Liver (tissue), 8 donors: ENCODE measurements at regions not wholly inside any gene's neighbourhood (a gene's known extent, or its start where the extent isn't known, plus 50 kb on each side); places are given as distances from the start of the nearest gene placed in this dataset.

ENCODE experiments used
- DNase-seq: peaks from one replicate; pipeline ENCODE4 v3.0.0-alpha.2; 2017; ENCODE audit warnings: low spot score
- H3K27ac ChIP-seq, 2 donors: one replicate each; pipeline ENCODE4 v1.7.0; 2013; ENCODE audit warnings: inconsistent platforms in 2 of 2, low read length in 2 of 2, control low read depth in 1 of 2, low read depth in 1 of 2, mild to moderate bottlenecking in 1 of 2
- H3K27me3 ChIP-seq, 4 donors: one replicate each; pipeline versions ENCODE4 v1.6.1 to v1.7.0; 2013; ENCODE audit warnings: low read length in 3 of 4, inconsistent platforms in 1 of 4, mild to moderate bottlenecking in 1 of 4, moderate library complexity in 1 of 4; ENCODE audit not compliant: control insufficient read depth in 4 of 4, insufficient read depth in 4 of 4
- H3K36me3 ChIP-seq, 4 donors: one replicate each; pipeline versions ENCODE4 v1.6.1 to v1.7.0; 2013; ENCODE audit warnings: low read length in 3 of 4, mild to moderate bottlenecking in 3 of 4, low read depth in 1 of 4, moderate library complexity in 1 of 4; ENCODE audit not compliant: control insufficient read depth in 4 of 4, insufficient read depth in 3 of 4
- H3K4me1 ChIP-seq, 4 donors: one replicate each; pipeline versions ENCODE4 v1.6.1 to v1.7.0; 2013; ENCODE audit warnings: low read length in 3 of 4, mild to moderate bottlenecking in 3 of 4, moderate library complexity in 1 of 4; ENCODE audit not compliant: control insufficient read depth in 4 of 4, insufficient read depth in 4 of 4
- H3K4me3 ChIP-seq, 3 donors: one replicate each; pipeline versions ENCODE4 v1.6.1 to v1.7.0; 2013; ENCODE audit warnings: low read length in 3 of 3, control low read depth in 1 of 3, low read depth in 1 of 3, mild to moderate bottlenecking in 1 of 3
- H3K9ac ChIP-seq, 2 donors: one replicate each; pipeline ENCODE4 v1.7.0; 2013; ENCODE audit warnings: low read length in 2 of 2, mild to moderate bottlenecking in 2 of 2, moderate library complexity in 2 of 2, control low read depth in 1 of 2, low read depth in 1 of 2
- H3K9me3 ChIP-seq, 4 donors: one replicate each; pipeline versions ENCODE4 v1.6.1 to v1.7.0; 2013; ENCODE audit warnings: low read length in 3 of 4; ENCODE audit not compliant: control insufficient read depth in 4 of 4
- CTCF ChIP-seq: fragments of 150-350 bp; IDR thresholded peaks from 2 replicates; pipeline ENCODE4 v1.5.1; 2017; ENCODE audit warnings: improper control_type of control experiment, low read depth, low read length; ENCODE audit not compliant: missing input control
- EGR1 ChIP-seq, 2 donors: IDR thresholded peaks; 2 replicates each; pipeline ENCODE4 v1.6.1; 2016 to 2018; ENCODE audit warnings: antibody characterized with exemption in 2 of 2, low read depth in 2 of 2
- FOXA1 ChIP-seq: IDR thresholded peaks from 2 replicates; pipeline ENCODE4 v1.6.1; 2016; ENCODE audit warnings: antibody characterized with exemption
- FOXA2 ChIP-seq: IDR thresholded peaks from 2 replicates; pipeline ENCODE4 v1.6.1; 2016; ENCODE audit warnings: antibody characterized with exemption
- GABPA ChIP-seq, 2 donors: IDR thresholded peaks in 1 of 2; conservative IDR thresholded peaks in 1 of 2; 2 replicates each; pipeline ENCODE4 v1.6.1; 2016; ENCODE audit warnings: antibody characterized with exemption in 2 of 2, mild to moderate bottlenecking in 1 of 2, moderate library complexity in 1 of 2
- HNF4A ChIP-seq, 2 donors: conservative IDR thresholded peaks; 2 replicates each; pipeline ENCODE4 v1.6.1; 2016; ENCODE audit warnings: antibody characterized with exemption in 2 of 2, mild to moderate bottlenecking in 2 of 2
- HNF4G ChIP-seq: IDR thresholded peaks from 2 replicates; pipeline ENCODE4 v1.6.1; 2016; ENCODE audit warnings: antibody characterized with exemption
- MAX ChIP-seq: IDR thresholded peaks from 2 replicates; pipeline ENCODE4 v1.6.1; 2016; ENCODE audit warnings: antibody characterized with exemption
- NR2F2 ChIP-seq: IDR thresholded peaks from 2 replicates; pipeline ENCODE4 v1.6.1; 2016; ENCODE audit warnings: antibody characterized with exemption
- RAD21 ChIP-seq, 2 donors: IDR thresholded peaks; 2 replicates each; pipeline ENCODE4 v1.6.1; 2016; ENCODE audit warnings: antibody characterized with exemption in 2 of 2, mild to moderate bottlenecking in 2 of 2
- RXRA ChIP-seq, 2 donors: IDR thresholded peaks; 2 replicates each; pipeline ENCODE4 v1.6.1; 2017 to 2018; ENCODE audit warnings: antibody characterized with exemption in 2 of 2, mild to moderate bottlenecking in 1 of 2
- SP1 ChIP-seq: IDR thresholded peaks from 2 replicates; pipeline ENCODE4 v1.6.1; 2018; ENCODE audit warnings: antibody characterized with exemption, mild to moderate bottlenecking
- TAF1 ChIP-seq: conservative IDR thresholded peaks from 2 replicates; pipeline ENCODE4 v1.6.1; 2016; ENCODE audit warnings: antibody characterized with exemption, mild to moderate bottlenecking
- YY1 ChIP-seq: IDR thresholded peaks from 2 replicates; pipeline ENCODE4 v1.6.1; 2016; ENCODE audit warnings: antibody characterized with exemption, mild to moderate bottlenecking
- WGBS: extraction: QIAGEN DNeasy Blood & Tissue Kit; methylation state at CpG from one replicate; pipeline ENCODE4 v1.1.7; 2013; 5-methylcytosine and 5-hydroxymethylcytosine counted together
- TF ChIP-seq, protein P1 (sequence below): IDR thresholded peaks from 2 replicates; pipeline ENCODE4 v1.6.1; 2016; ENCODE audit warnings: antibody characterized with exemption, mild to moderate bottlenecking
- donor health status: healthy.
- donor health status: healthy.
- donor health status: healthy.
- donor health status: healthy.
- donor health status: healthy.

DNA sequence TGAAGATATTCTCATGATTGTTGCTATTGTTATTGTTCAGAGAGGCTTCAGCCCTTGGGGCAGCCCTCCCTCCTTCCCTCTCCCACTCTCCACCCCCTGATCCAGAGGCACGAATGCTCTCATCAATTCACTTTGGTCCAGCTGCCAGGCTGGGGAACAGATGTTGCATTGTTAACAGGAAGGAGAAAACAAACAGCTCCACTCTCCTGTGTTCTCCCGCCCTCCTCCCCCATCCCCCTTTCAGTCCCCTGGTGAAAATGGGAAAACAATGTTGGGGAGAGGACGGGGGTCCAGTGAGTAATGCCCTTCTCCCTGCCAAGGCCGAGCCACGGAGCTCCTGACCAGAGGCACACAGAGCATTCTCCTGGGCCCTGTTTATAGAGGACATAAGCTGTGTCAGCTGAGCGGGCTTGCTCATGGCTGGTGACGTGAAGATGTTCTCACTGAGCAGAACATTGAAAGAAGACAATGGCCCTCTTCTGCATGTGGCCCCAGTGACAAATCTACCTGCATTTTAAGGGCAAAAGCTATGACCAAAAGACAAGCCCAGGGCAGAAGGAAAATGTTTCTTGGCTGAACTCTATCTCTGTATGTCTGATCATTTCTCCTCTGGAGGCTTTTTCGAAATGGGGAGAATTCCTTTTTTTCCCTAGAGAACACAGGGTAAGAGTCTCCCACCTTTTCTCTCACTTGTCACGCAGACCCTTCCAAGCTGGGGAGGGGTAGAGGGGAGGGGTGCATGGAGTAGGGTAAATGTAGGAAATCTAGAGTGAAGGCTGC lies 111.7 kb downstream of the GLUL start (continued):
- TF ChIP-seq CTCF: no peak

DNA sequence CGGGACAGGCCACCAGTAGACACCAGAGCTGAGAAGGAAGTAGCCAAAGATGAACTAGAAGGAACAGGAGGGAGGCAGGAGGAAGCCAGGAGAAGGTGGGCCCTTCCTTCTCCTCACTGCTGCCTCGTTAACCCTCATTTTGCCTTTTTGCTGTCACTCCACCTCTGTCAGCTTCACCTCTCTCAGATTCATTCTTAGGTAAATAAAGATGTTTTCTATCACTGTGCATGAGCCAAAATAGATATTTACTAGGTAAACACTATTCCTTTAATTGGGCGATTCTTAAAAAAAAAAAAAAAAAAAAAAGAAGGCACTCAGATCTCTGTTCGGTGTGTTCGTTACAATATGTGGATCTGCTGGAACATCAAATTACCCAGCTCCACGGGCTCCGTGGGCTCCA lies 112.3 kb downstream of the GLUL start:
- WGBS: 50% methylated on average over 7 of the region's 7 CpGs
- Histone ChIP-seq H3K36me3 (no peaks in the 10 kb centered on the region), H3K4me3 (no peak overlapping the region), H3K27me3 (no peaks in the 10 kb centered on the region), H3K9ac (no peak overlapping the region), H3K9me3 (no peaks in the 10 kb centered on the region), H3K4me1 (peaks cover 0 to 14% (median 4%) of the 10 kb centered on the region in 4 donors), H3K27ac (no peak overlapping the region)
- TF ChIP-seq FOXA1 (peak; percentile 21), RAD21 (IDR thresholded peaks at IDR 0.05) (no peak), FOXA2 (peak; percentile 11)
- no peak for DNase-seq

DNA sequence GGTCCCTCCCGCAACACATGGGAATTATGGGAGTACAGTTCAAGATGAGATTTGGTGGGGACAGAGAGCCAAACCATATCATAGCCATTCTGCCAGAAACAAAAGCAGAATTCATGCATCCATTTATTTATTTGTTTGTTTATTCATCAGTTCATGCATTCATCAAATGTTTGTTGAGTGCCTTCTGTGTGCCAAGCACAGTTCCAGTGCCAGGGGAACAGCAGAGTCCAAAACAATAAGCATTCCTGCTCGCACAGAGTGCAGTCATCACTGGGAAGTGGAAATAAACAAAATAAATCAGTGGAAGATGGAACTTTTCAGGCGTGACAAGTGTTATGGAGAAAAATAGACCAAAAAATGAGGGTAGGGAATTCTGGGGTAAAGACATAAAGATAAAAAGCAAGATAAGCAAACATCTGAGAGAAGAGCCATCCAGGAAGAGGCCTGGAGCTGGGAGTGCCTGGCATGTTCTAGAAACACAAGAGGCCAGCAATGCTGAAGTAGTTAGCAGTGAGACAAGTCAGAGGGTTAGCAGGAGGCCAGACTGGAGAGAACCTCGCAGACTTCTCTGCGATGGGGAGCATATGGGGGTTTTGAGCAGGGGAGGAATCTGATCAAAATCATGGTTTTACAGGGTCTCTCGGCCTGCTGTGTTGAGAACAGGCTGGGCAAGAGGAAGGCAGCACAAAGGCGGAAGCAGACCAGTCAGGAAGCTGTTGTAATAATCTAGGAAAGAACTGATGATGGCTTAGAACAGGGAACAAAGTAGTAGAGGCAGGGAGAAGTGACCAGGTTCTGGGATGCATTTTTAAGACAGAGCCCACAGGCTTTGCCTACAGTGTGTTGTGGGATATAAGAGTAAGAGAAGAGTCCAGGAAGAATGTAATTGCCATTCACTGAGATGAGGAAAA lies 113.2 kb downstream of the GLUL start:
- WGBS: 94% methylated on average over 7 of the region's 7 CpGs
- no peak for DNase-seq
- Histone ChIP-seq H3K36me3 (no peaks in the 10 kb centered on the region), H3K4me1 (peaks cover 0 to 8% (median 2%) of the 10 kb centered on the region in 4 donors), H3K27ac (no peak overlapping the region), H3K9ac (no peak overlapping the region), H3K27me3 (no peaks in the 10 kb centered on the region), H3K9me3 (no peaks in the 10 kb centered on the region), H3K4me3 (no peak overlapping the region)
- TF ChIP-seq, protein P1, sequence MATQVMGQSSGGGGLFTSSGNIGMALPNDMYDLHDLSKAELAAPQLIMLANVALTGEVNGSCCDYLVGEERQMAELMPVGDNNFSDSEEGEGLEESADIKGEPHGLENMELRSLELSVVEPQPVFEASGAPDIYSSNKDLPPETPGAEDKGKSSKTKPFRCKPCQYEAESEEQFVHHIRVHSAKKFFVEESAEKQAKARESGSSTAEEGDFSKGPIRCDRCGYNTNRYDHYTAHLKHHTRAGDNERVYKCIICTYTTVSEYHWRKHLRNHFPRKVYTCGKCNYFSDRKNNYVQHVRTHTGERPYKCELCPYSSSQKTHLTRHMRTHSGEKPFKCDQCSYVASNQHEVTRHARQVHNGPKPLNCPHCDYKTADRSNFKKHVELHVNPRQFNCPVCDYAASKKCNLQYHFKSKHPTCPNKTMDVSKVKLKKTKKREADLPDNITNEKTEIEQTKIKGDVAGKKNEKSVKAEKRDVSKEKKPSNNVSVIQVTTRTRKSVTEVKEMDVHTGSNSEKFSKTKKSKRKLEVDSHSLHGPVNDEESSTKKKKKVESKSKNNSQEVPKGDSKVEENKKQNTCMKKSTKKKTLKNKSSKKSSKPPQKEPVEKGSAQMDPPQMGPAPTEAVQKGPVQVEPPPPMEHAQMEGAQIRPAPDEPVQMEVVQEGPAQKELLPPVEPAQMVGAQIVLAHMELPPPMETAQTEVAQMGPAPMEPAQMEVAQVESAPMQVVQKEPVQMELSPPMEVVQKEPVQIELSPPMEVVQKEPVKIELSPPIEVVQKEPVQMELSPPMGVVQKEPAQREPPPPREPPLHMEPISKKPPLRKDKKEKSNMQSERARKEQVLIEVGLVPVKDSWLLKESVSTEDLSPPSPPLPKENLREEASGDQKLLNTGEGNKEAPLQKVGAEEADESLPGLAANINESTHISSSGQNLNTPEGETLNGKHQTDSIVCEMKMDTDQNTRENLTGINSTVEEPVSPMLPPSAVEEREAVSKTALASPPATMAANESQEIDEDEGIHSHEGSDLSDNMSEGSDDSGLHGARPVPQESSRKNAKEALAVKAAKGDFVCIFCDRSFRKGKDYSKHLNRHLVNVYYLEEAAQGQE: no peak
- TF ChIP-seq NR2F2: no peak
- no peak for TF ChIP-seq TAF1
- no peak for TF ChIP-seq CTCF
- TF ChIP-seq GABPA (IDR thresholded peaks at IDR 0.05 in 1 of 2, conservative IDR thresholded peaks at IDR 0.05 in 1 of 2): no peak
- no peak for TF ChIP-seq HNF4A (conservative IDR thresholded peaks at IDR 0.05)
- no peak for TF ChIP-seq MAX
- no peak for TF ChIP-seq FOXA1
- TF ChIP-seq SP1: no peak
- TF ChIP-seq YY1: no peak
- no peak for TF ChIP-seq EGR1 (IDR thresholded peaks at IDR 0.05; ENCODE audit: low read depth in 2 of 2)
- no peak for TF ChIP-seq RXRA (IDR thresholded peaks at IDR 0.05)
- TF ChIP-seq HNF4G: no peak
